Brain pericyte (primary cell): ENCODE measurements at regions not wholly inside any gene's neighbourhood (a gene's known extent, or its start where the extent isn't known, plus 50 kb on each side); places are given as distances from the start of the nearest gene placed in this dataset.
"Not testable (repeated sequence)": the region's sequence is repeated elsewhere in the genome, so short reads cannot be mapped to it uniquely, and the experiment has no call there.

Experiments used
- DNase-seq: peaks from one replicate; pipeline ENCODE4 v3.0.0-alpha.2; 2012; ENCODE audit warnings: low read depth, low spot score

GRCh38 chr2:87314622-87315021, 293.0 kb upstream of the PLGLB1 start:
- DNase-seq = not testable (repeated sequence)

- not testable (repeated sequence) for DNase-seq
Measured at GRCh38 chr2:87315183-87315902, 293.7 kb upstream of the PLGLB1 start.

- DNase-seq = not testable (repeated sequence)
Measured at GRCh38 chr2:87317193-87317592, 295.5 kb upstream of the PLGLB1 start.

- not testable (repeated sequence) for DNase-seq
Measured at GRCh38 chr2:87318814-87319491, 297.3 kb upstream of the PLGLB1 start.

GRCh38 chr2:87319705-87320104, 298.1 kb upstream of the PLGLB1 start:
- not testable (repeated sequence) for DNase-seq

- not testable (repeated sequence) for DNase-seq
Measured at GRCh38 chr2:87321201-87321600, 299.6 kb upstream of the PLGLB1 start.

- not testable (repeated sequence) for DNase-seq
Measured at GRCh38 chr2:87324335-87325041, 302.8 kb upstream of the PLGLB1 start.

GRCh38 chr2:87325042-87325910, 303.6 kb upstream of the PLGLB1 start:
- not testable (repeated sequence) for DNase-seq

- DNase-seq = not testable (repeated sequence)
Measured at GRCh38 chr2:87325911-87326294, 304.3 kb upstream of the PLGLB1 start.

- DNase-seq = not testable (repeated sequence)
Measured at GRCh38 chr2:87326754-87327153, 305.1 kb upstream of the PLGLB1 start.

GRCh38 chr2:87327648-87328371, 306.2 kb upstream of the PLGLB1 start:
- not testable (repeated sequence) for DNase-seq

GRCh38 chr2:87329529-87329928, 307.9 kb upstream of the PLGLB1 start:
- DNase-seq = not testable (repeated sequence)

- not testable (repeated sequence) for DNase-seq
Measured at GRCh38 chr2:87330486-87330885, 308.8 kb upstream of the PLGLB1 start.

GRCh38 chr2:87331940-87332583, 310.4 kb upstream of the PLGLB1 start:
- not testable (repeated sequence) for DNase-seq

- DNase-seq = not testable (repeated sequence)
Measured at GRCh38 chr2:87334888-87335287, 313.2 kb upstream of the PLGLB1 start.

- not testable (repeated sequence) for DNase-seq
Measured at GRCh38 chr2:87338998-87339397, 317.4 kb upstream of the PLGLB1 start.

- not testable (repeated sequence) for DNase-seq
Measured at GRCh38 chr2:87341601-87342014, 320.0 kb upstream of the PLGLB1 start.

- not testable (repeated sequence) for DNase-seq
Measured at GRCh38 chr2:87342175-87342574, 320.5 kb upstream of the PLGLB1 start.

GRCh38 chr2:87343347-87343746, 321.7 kb upstream of the PLGLB1 start:
- not testable (repeated sequence) for DNase-seq

GRCh38 chr2:87345283-87345682, 323.6 kb upstream of the PLGLB1 start:
- DNase-seq = not testable (repeated sequence)
